ENCODE measurements at regions not wholly inside any gene's neighbourhood (a gene's known extent, or its start where the extent isn't known, plus 50 kb on each side); places are given as distances from the start of the nearest gene placed in this dataset.
"Not testable (repeated sequence)": the region's sequence is repeated elsewhere in the genome, so short reads cannot be mapped to it uniquely, and the experiment has no call there.

DNA sequence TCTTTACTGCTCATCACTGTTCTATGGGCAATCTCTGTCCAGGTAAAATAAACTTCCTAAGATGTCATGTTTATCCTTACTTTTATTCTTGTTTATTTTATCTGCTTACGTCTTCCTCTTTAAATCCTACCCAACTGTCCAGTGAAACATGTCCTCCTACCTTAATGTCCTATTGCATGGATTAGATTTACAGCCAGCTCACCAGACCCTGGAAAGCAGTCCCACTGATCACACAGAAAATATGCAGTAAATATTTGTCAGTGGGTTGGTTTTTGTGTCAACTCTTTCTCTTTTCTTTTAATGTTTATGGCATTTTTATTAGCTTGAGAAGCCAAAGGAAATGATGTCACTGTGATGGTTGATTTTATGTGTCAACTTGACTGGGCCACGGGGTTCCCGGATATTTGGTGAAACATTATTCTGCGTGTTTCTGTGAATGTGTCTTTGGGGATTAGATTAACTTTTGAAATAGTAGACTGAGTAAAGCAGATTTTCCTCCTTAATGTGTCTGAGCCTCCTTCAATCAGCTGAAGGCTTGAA lies 258.3 kb downstream of the SRGAP2C start:
- Histone ChIP-seq H3K36me3 (ENCODE audit: control insufficient read depth in 2 of 2, insufficient read depth in 2 of 2, low read length in 2 of 2) (no peaks in the 10 kb centered on the region), H3K4me3 (ENCODE audit: low read length in 2 of 2) (no peak overlapping the region), H3K27me3 (ENCODE audit: control insufficient read depth in 2 of 2, insufficient read depth in 2 of 2, low read length in 2 of 2) (no peaks in the 10 kb centered on the region), H3K4me1 (ENCODE audit: control insufficient read depth in 2 of 2, insufficient read depth in 2 of 2, low read length in 2 of 2) (no peaks in the 10 kb centered on the region), H3K27ac (ENCODE audit: low read depth in 2 of 2, low read length in 2 of 2) (no peak overlapping the region), H3K9me3 (ENCODE audit: control insufficient read depth in 2 of 2, low read length in 2 of 2) (no peaks in the 10 kb centered on the region), H3K9ac (ENCODE audit: low read depth in 1 of 2, low read length in 2 of 2) (no peak overlapping the region)

DNA sequence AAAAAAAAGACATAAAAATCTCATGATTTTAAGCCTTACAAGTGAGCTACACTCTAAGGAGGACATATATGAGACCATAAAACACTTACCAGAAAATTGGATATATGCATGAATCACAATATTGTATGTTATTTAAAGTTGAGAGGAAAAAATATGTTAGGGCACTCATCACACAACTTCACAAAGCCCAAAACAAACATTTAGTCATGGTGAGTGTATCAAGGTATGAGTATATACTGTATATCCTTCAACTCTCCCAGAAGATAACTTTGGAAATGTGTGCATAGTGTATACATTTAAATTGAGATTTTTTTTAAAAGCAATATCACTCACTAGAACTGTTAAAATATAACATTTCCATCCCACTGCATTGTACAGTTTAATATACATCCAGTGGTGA lies 259.3 kb downstream of the SRGAP2C start:
- no peak overlapping the region for H3K27ac ChIP-seq (ENCODE audit: low read depth in 2 of 2, low read length in 2 of 2)

DNA sequence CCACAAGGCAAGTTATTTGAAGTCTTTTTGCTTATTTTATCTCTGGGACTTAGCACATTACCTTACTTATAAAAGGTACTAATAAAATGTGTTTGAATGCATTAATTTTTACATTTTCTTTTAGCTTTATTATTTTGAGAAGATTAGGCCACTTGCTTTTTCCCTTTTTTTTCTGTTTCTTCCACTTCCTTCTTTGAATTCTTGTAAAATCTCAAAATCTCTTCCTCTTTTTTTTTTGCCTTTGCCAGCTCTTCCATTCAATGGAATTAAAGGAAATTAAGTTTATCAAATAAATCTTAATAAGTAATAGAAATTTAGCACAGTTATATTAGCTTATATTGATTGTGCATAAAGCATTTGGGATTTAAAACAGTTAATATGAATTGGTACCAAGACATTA lies 260.9 kb downstream of the SRGAP2C start:
- Histone ChIP-seq H3K9ac (ENCODE audit: low read depth in 1 of 2, low read length in 2 of 2) (no peak overlapping the region), H3K4me3 (ENCODE audit: low read length in 2 of 2) (no peak overlapping the region), H3K36me3 (ENCODE audit: control insufficient read depth in 2 of 2, insufficient read depth in 2 of 2, low read length in 2 of 2) (no peaks in the 10 kb centered on the region), H3K27ac (ENCODE audit: low read depth in 2 of 2, low read length in 2 of 2) (no peak overlapping the region), H3K4me1 (ENCODE audit: control insufficient read depth in 2 of 2, insufficient read depth in 2 of 2, low read length in 2 of 2) (no peaks in the 10 kb centered on the region), H3K27me3 (ENCODE audit: control insufficient read depth in 2 of 2, insufficient read depth in 2 of 2, low read length in 2 of 2) (no peaks in the 10 kb centered on the region), H3K9me3 (ENCODE audit: control insufficient read depth in 2 of 2, low read length in 2 of 2) (no peaks in the 10 kb centered on the region)

More for the DNA sequence above, 259.3 kb downstream of the SRGAP2C start:
- H3K9me3 ChIP-seq (ENCODE audit: control insufficient read depth in 2 of 2, low read length in 2 of 2), result no peaks in the 10 kb centered on the region
- no peak overlapping the region for H3K9ac ChIP-seq (ENCODE audit: low read depth in 1 of 2, low read length in 2 of 2)
- H3K27me3 ChIP-seq (ENCODE audit: control insufficient read depth in 2 of 2, insufficient read depth in 2 of 2, low read length in 2 of 2), result no peaks in the 10 kb centered on the region
- H3K36me3 ChIP-seq (ENCODE audit: control insufficient read depth in 2 of 2, insufficient read depth in 2 of 2, low read length in 2 of 2), result no peaks in the 10 kb centered on the region
- H3K4me3 ChIP-seq (ENCODE audit: low read length in 2 of 2), result no peak overlapping the region
- H3K4me1 ChIP-seq (ENCODE audit: control insufficient read depth in 2 of 2, insufficient read depth in 2 of 2, low read length in 2 of 2), result no peaks in the 10 kb centered on the region

DNA sequence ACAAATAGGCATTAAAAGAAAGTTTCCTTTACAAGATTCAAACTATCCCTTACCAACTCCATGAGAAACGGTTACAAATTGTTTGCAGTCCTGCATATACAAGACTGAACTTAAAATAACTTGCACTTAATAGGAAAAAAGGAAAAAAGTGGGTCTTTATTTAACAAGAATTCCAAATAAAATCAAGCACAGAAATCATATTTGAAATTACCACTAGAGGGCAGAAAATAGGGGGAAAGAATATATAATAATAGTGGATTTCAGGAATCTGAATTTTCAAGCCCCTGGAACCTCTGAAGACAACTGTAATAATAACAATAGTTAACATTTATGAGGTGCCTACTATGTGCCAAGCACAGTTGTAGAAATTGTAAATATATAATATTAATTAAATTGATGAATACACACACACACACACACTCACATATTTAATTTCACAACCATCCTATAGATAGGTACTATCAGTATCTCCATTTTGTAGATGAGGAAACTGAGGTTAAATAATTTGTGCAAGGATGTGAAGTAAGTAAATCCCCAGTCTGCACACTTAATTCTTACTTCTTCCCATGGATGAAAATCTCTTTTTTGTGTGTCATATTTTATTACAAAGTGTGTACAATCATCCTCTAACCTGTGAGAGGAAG lies 262.6 kb downstream of the SRGAP2C start:
- not testable (repeated sequence) for H3K27me3 ChIP-seq (ENCODE audit: control insufficient read depth in 2 of 2, insufficient read depth in 2 of 2, low read length in 2 of 2); H3K4me3 ChIP-seq (ENCODE audit: low read length in 2 of 2); H3K4me1 ChIP-seq (ENCODE audit: control insufficient read depth in 2 of 2, insufficient read depth in 2 of 2, low read length in 2 of 2); H3K27ac ChIP-seq (ENCODE audit: low read depth in 2 of 2, low read length in 2 of 2); H3K9ac ChIP-seq (ENCODE audit: low read depth in 1 of 2, low read length in 2 of 2); H3K9me3 ChIP-seq (ENCODE audit: control insufficient read depth in 2 of 2, low read length in 2 of 2); H3K36me3 ChIP-seq (ENCODE audit: control insufficient read depth in 2 of 2, insufficient read depth in 2 of 2, low read length in 2 of 2)

DNA sequence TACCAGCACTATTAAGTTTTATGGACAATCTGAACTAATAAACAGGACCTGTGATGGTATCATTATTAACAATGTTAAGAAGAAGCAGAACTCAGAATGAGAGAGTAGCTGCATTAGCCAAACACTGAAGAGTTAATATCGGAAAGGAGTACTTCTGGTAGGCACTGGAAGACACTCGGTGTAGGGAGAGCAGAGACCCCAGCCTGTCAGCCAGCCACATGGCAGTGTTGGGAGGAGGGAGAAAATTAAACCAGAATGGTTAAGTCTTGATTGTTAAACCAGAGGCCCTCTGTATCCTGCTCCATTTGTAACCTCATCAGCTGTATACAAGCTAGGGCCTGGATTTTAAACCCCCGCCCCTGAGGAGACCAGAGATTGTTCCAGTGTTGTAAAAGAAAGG lies 263.3 kb downstream of the SRGAP2C start:
- not testable (repeated sequence) for H3K4me1 ChIP-seq (ENCODE audit: control insufficient read depth in 2 of 2, insufficient read depth in 2 of 2, low read length in 2 of 2); H3K36me3 ChIP-seq (ENCODE audit: control insufficient read depth in 2 of 2, insufficient read depth in 2 of 2, low read length in 2 of 2); H3K27me3 ChIP-seq (ENCODE audit: control insufficient read depth in 2 of 2, insufficient read depth in 2 of 2, low read length in 2 of 2); H3K27ac ChIP-seq (ENCODE audit: low read depth in 2 of 2, low read length in 2 of 2); H3K4me3 ChIP-seq (ENCODE audit: low read length in 2 of 2); H3K9me3 ChIP-seq (ENCODE audit: control insufficient read depth in 2 of 2, low read length in 2 of 2); H3K9ac ChIP-seq (ENCODE audit: low read depth in 1 of 2, low read length in 2 of 2)

DNA sequence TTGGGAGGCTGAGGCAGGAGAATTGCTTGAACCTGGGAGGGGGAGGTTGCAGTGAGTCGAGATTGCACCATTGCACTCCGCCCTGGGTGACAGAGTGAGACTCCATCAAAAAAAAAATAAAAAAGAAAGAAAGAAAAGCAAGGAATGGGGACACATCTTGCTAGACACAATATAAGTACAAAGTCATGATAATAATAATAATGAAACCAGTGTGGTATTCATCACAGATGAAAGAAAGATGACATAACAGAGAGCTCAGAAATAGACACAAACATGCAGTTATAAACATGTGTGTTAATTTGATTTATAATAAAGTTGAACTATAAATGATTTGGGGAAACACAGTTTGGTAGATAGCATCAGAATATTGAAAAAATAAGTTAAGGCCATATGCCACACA lies 264.1 kb downstream of the SRGAP2C start:
- Histone ChIP-seq H3K27ac (ENCODE audit: low read depth in 2 of 2, low read length in 2 of 2) (no peak overlapping the region), H3K27me3 (ENCODE audit: control insufficient read depth in 2 of 2, insufficient read depth in 2 of 2, low read length in 2 of 2) (no peaks in the 10 kb centered on the region), H3K36me3 (ENCODE audit: control insufficient read depth in 2 of 2, insufficient read depth in 2 of 2, low read length in 2 of 2) (no peaks in the 10 kb centered on the region), H3K9me3 (ENCODE audit: control insufficient read depth in 2 of 2, low read length in 2 of 2) (no peaks in the 10 kb centered on the region), H3K4me3 (ENCODE audit: low read length in 2 of 2) (no peak overlapping the region), H3K9ac (ENCODE audit: low read depth in 1 of 2, low read length in 2 of 2) (no peak overlapping the region), H3K4me1 (ENCODE audit: control insufficient read depth in 2 of 2, insufficient read depth in 2 of 2, low read length in 2 of 2) (no peaks in the 10 kb centered on the region)

DNA sequence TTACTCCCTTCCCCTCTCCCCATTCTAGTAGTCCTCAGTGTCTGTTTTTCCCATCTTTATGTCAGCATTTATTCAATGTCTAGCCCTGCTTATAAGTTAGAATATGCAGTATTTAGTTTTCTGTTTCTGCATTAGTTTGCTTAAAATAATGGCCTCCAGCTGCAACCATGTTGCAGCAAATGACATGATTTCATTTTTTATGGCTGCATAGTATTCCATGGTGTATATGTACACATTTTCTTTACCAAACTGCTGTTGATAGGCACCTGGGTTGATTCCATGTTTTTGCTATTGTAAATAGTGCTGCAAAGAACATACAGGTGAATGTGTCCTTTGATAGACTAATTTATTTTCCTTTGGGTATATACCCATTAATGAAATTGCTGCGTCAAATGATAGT lies 267.7 kb downstream of the SRGAP2C start:
- H3K9ac ChIP-seq (ENCODE audit: low read depth in 1 of 2, low read length in 2 of 2), result no peak overlapping the region
- no peaks in the 10 kb centered on the region for H3K27me3 ChIP-seq (ENCODE audit: control insufficient read depth in 2 of 2, insufficient read depth in 2 of 2, low read length in 2 of 2)
- H3K36me3 ChIP-seq (ENCODE audit: control insufficient read depth in 2 of 2, insufficient read depth in 2 of 2, low read length in 2 of 2), result no peaks in the 10 kb centered on the region
- H3K4me3 ChIP-seq (ENCODE audit: low read length in 2 of 2), result no peak overlapping the region
- no peak overlapping the region for H3K27ac ChIP-seq (ENCODE audit: low read depth in 2 of 2, low read length in 2 of 2)
- no peaks in the 10 kb centered on the region for H3K9me3 ChIP-seq (ENCODE audit: control insufficient read depth in 2 of 2, low read length in 2 of 2)
- no peaks in the 10 kb centered on the region for H3K4me1 ChIP-seq (ENCODE audit: control insufficient read depth in 2 of 2, insufficient read depth in 2 of 2, low read length in 2 of 2)

DNA sequence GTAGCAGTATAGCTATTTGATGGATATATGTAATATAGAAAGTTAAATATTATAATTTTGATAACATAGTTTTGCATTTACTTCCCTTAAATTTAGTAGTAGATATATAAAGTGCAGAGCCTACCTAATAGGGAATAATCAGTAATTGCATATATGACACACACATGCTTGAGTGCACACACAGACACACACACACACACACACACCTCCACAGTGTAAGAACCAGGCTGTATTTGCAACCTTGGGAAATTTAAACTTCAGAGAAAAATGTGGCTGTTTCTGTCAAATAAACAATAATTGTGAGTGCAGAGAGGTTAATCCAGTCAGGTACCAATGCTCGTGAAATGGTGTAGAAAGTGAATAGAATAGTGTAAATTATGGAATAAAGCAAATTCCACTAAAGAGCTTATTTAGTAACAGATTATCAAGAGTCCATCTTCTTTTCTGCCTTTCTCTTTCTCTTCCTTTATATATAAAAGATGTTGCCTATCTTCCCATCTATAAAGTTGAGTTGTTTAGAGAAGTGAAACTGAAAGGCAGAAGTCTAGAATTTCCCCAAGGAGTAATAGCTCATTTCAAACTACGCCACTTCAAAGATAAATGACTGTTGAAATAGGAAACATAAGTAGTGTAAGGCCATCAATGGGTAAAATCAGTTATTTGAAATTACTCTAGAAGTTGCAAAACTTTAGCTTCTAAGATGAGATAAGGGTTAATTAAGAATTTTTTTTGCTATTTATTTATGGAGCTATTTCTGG lies 273.7 kb downstream of the SRGAP2C start:
- no peak overlapping the region for H3K9ac ChIP-seq (ENCODE audit: low read depth in 1 of 2, low read length in 2 of 2)
- H3K4me1 ChIP-seq (ENCODE audit: control insufficient read depth in 2 of 2, insufficient read depth in 2 of 2, low read length in 2 of 2), result no peaks in the 10 kb centered on the region
- H3K4me3 ChIP-seq (ENCODE audit: low read length in 2 of 2), result no peak overlapping the region
- no peak overlapping the region for H3K27ac ChIP-seq (ENCODE audit: low read depth in 2 of 2, low read length in 2 of 2)
- H3K36me3 ChIP-seq (ENCODE audit: control insufficient read depth in 2 of 2, insufficient read depth in 2 of 2, low read length in 2 of 2), result no peaks in the 10 kb centered on the region
- no peaks in the 10 kb centered on the region for H3K27me3 ChIP-seq (ENCODE audit: control insufficient read depth in 2 of 2, insufficient read depth in 2 of 2, low read length in 2 of 2)
- no peaks in the 10 kb centered on the region for H3K9me3 ChIP-seq (ENCODE audit: control insufficient read depth in 2 of 2, low read length in 2 of 2)

DNA sequence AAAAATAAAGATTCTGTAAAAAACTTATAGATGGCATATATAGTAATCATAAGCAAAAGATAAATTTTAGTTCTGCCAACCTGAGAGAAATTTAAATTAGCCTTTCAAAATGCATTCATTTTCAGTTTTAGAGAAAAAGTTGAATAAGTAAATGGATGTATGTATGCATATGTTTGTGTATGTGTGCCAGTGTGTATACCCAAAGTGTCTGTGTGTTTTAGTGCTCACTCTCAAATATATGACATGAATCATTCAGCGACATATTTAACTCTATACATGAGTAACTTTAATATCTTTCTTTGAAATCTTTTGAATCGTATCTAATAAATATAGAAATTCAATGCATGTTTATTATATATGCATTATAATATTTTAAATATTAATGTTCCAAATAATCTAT lies 274.5 kb downstream of the SRGAP2C start:
- no peak overlapping the region for H3K9ac ChIP-seq (ENCODE audit: low read depth in 1 of 2, low read length in 2 of 2)
- no peaks in the 10 kb centered on the region for H3K27me3 ChIP-seq (ENCODE audit: control insufficient read depth in 2 of 2, insufficient read depth in 2 of 2, low read length in 2 of 2)
- H3K27ac ChIP-seq (ENCODE audit: low read depth in 2 of 2, low read length in 2 of 2), result no peak overlapping the region
- H3K9me3 ChIP-seq (ENCODE audit: control insufficient read depth in 2 of 2, low read length in 2 of 2), result no peaks in the 10 kb centered on the region
- H3K36me3 ChIP-seq (ENCODE audit: control insufficient read depth in 2 of 2, insufficient read depth in 2 of 2, low read length in 2 of 2), result no peaks in the 10 kb centered on the region
- H3K4me1 ChIP-seq (ENCODE audit: control insufficient read depth in 2 of 2, insufficient read depth in 2 of 2, low read length in 2 of 2), result no peaks in the 10 kb centered on the region
- H3K4me3 ChIP-seq (ENCODE audit: low read length in 2 of 2), result no peak overlapping the region

DNA sequence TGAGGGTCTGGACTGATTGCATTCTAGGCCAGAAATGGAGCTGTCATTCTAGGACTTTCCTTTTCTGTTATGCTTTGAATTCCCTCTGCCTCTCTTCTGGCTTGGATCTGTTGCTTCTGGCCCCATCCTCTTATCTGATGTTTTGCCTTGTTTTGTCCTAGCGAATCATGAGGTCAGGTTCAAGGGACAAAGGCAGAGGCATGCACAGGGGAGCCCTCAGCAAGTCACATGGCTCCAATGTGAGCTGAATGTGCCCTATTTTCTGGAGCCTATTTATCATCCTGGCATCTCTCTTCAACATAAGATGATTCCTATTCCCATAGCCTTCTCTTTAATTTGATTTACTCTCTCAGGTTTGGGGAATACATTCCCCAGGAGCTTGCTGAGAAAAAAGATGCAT lies 284.6 kb downstream of the SRGAP2C start:
- not testable (repeated sequence) for H3K27me3 ChIP-seq (ENCODE audit: control insufficient read depth in 2 of 2, insufficient read depth in 2 of 2, low read length in 2 of 2); H3K36me3 ChIP-seq (ENCODE audit: control insufficient read depth in 2 of 2, insufficient read depth in 2 of 2, low read length in 2 of 2); H3K4me3 ChIP-seq (ENCODE audit: low read length in 2 of 2); H3K4me1 ChIP-seq (ENCODE audit: control insufficient read depth in 2 of 2, insufficient read depth in 2 of 2, low read length in 2 of 2); H3K9me3 ChIP-seq (ENCODE audit: control insufficient read depth in 2 of 2, low read length in 2 of 2); H3K9ac ChIP-seq (ENCODE audit: low read depth in 1 of 2, low read length in 2 of 2); H3K27ac ChIP-seq (ENCODE audit: low read depth in 2 of 2, low read length in 2 of 2)
